Tibial artery (tissue), 4 donors: ENCODE measurements at regions not wholly inside any gene's neighbourhood (a gene's known extent, or its start where the extent isn't known, plus 50 kb on each side); places are given as distances from the start of the nearest gene placed in this dataset.

ENCODE experiments used
- DNase-seq, 2 donors: peaks; one replicate each; pipeline ENCODE4 v3.0.0-alpha.2; 2019
- H3K27ac ChIP-seq, 2 donors: fragments of 200-600 bp; sonication (generic) in 1 of 2; 1 replicate in 1 of 2; 2 replicates in 1 of 2; pipeline ENCODE4 v1.5.1; 2018 to 2019; ENCODE audit warnings: mild to moderate bottlenecking in 1 of 2
- H3K27me3 ChIP-seq, 2 donors: fragments of 200-600 bp; sonication (generic) in 1 of 2; one replicate each; pipeline versions ENCODE4 v1.5.1 to v1.6.0; 2016 to 2019
- H3K36me3 ChIP-seq, 3 donors: fragments of 200-600 bp; sonication (generic) in 2 of 3; one replicate each; pipeline ENCODE4 v1.5.1; 2016 to 2019; ENCODE audit warnings: mild to moderate bottlenecking in 2 of 3
- H3K4me1 ChIP-seq, 4 donors: fragments of 200-600 bp; sonication (generic) in 2 of 4; 1 replicate in 3 of 4; 2 replicates in 1 of 4; pipeline ENCODE4 v1.5.1; 2016 to 2019
- H3K4me3 ChIP-seq, 2 donors: fragments of 200-600 bp; sonication (generic) in 1 of 2; 1 replicate in 1 of 2; 2 replicates in 1 of 2; pipeline ENCODE4 v1.5.1; 2018 to 2019; ENCODE audit warnings: mild to moderate bottlenecking in 2 of 2
- H3K9me3 ChIP-seq, 3 donors: fragments of 200-600 bp; sonication (generic) in 1 of 3; one replicate each; pipeline ENCODE4 v1.5.1; 2016 to 2019
- intact Hi-C: fragments of 100-400 bp; cut with DNase I; formaldehyde crosslinking; loops from one replicate; pipeline ENCODE4 v1.15.0; 2023; ENCODE audit warnings: low total_unique reads
- TF ChIP-seq, protein P1 (sequence below), 2 experiments: fragments of 200-600 bp in 1 of 2; fragments of 450-650 bp in 1 of 2; IDR thresholded peaks; one replicate each; pipeline ENCODE4 v1.5.1; 2017 to 2019; ENCODE audit warnings: antibody characterized with exemption in 2 of 2, mild to moderate bottlenecking in 1 of 2, moderate library complexity in 1 of 2

DNA sequence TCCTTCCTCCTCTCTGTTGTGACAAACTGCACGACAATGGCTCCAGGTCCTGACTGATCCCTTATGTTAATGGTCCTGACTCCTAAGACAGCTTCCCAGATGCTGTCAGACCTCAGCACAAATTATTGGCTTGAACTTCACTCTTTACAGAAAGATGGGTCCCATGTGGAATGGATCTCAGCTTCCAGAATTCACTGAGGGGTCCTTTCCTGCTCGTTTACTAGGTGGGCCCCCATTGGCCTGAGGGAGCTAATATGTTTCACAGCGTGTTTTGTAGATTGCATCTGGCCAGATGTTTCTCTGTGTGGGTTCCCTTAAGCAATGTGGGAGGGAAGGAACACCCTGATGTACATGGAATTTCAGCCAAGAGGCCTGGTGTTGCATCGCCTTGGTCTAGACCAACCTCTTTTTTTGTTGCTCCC, 826.6 kb downstream of the MAFB start:
- no peak overlapping the region for H3K4me3 ChIP-seq
- H3K36me3 ChIP-seq, result no peaks in the 10 kb centered on the region
- no peak overlapping the region for H3K27ac ChIP-seq
- TF ChIP-seq, protein P1, sequence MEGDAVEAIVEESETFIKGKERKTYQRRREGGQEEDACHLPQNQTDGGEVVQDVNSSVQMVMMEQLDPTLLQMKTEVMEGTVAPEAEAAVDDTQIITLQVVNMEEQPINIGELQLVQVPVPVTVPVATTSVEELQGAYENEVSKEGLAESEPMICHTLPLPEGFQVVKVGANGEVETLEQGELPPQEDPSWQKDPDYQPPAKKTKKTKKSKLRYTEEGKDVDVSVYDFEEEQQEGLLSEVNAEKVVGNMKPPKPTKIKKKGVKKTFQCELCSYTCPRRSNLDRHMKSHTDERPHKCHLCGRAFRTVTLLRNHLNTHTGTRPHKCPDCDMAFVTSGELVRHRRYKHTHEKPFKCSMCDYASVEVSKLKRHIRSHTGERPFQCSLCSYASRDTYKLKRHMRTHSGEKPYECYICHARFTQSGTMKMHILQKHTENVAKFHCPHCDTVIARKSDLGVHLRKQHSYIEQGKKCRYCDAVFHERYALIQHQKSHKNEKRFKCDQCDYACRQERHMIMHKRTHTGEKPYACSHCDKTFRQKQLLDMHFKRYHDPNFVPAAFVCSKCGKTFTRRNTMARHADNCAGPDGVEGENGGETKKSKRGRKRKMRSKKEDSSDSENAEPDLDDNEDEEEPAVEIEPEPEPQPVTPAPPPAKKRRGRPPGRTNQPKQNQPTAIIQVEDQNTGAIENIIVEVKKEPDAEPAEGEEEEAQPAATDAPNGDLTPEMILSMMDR (IDR thresholded peaks at IDR 0.05), result no peak
- H3K4me1 ChIP-seq, result no peaks in the 10 kb centered on the region
- H3K27me3 ChIP-seq, result no peaks in the 10 kb centered on the region
- DNase-seq, result no peak
- no peaks in the 10 kb centered on the region for H3K9me3 ChIP-seq
- intact Hi-C loops, result no loop called here

DNA sequence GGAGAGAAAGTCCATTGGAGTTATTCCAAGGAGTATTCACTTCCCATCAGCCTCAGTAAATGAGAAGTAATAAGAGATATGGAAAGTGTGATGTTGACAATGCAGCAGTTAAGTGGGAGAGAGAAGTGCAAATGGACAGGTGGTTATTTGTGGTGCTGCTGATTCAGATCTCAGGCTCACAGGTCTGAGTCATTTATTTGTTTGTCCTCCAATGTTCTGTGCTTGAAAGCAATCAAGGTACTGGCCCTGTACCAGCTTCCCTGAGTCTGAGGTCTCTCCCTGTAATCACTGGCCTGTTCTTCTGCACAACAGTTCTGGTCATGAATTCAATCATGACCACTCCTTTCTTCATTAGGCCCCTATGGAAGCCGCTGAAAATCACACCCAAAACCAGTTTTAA, 827.7 kb downstream of the MAFB start:
- no peak for DNase-seq
- no peaks in the 10 kb centered on the region for H3K36me3 ChIP-seq
- no peak overlapping the region for H3K4me3 ChIP-seq
- H3K4me1 ChIP-seq, result no peaks in the 10 kb centered on the region
- H3K27me3 ChIP-seq, result no peaks in the 10 kb centered on the region
- TF ChIP-seq, protein P1 (IDR thresholded peaks at IDR 0.05), result no peak
- H3K9me3 ChIP-seq, result no peaks in the 10 kb centered on the region
- H3K27ac ChIP-seq, result no peak overlapping the region
- intact Hi-C loops, result no loop called here

DNA sequence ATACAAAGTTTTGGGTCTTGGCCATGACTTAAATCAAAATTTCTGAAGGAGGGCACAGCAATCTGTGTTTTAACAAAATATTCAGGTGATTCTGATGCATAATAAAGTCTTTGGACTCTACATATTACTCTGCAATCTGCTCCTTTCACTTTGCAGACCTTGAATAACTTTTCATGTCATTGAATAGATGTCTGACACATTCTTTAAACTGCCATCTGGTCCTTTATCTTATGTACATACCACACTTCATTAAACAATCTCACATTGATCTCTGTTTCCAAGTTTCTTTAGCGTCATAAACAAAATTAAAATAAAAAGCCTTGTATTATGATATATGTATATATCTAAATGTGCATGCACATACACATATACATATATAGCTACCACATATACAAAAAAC, 831.2 kb downstream of the MAFB start:
- Histone ChIP-seq H3K27ac (no peak overlapping the region), H3K4me1 (no peaks in the 10 kb centered on the region), H3K36me3 (no peaks in the 10 kb centered on the region), H3K27me3 (no peaks in the 10 kb centered on the region), H3K9me3 (no peaks in the 10 kb centered on the region), H3K4me3 (no peak overlapping the region)
- TF ChIP-seq, protein P1 (IDR thresholded peaks at IDR 0.05), result no peak
- intact Hi-C loops, result no loop called here
- DNase-seq, result no peak

DNA sequence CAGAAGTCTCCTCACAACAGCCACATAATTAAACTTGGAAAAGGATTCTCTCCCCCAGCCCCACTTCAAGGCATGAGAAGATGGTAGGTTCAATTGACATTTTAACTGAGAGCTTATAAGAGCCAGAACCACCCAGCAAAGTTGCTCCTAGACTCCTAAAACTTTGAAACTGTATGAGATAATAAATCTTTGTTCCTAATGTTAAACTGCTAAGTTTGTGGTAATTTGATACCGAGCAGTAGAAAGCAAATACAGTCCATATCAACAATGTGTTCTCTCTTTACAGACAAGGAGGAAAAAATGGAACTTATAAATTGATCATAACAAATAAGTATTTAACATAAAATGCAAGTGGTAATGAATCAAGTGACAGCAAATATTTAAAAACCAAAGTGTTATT, 831.8 kb downstream of the MAFB start:
- intact Hi-C loops, result no loop called here
- DNase-seq, result no peak
- TF ChIP-seq, protein P1 (IDR thresholded peaks at IDR 0.05), result no peak

GRCh38 chr20:39855799-39856198, 833.2 kb downstream of the MAFB start:
- no peaks in the 10 kb centered on the region for H3K9me3 ChIP-seq
- DNase-seq, result no peak
- H3K36me3 ChIP-seq, result no peaks in the 10 kb centered on the region
- no peak overlapping the region for H3K4me3 ChIP-seq
- H3K27me3 ChIP-seq, result no peaks in the 10 kb centered on the region
- peaks cover 0 to 4% (median 2%) of the 10 kb centered on the region in 4 donors for H3K4me1 ChIP-seq
- TF ChIP-seq, protein P1 (IDR thresholded peaks at IDR 0.05), result no peak
- H3K27ac ChIP-seq, result no peak overlapping the region
- intact Hi-C loops, result no loop called here

More for the DNA sequence above, 831.8 kb downstream of the MAFB start:
- H3K36me3 ChIP-seq, result no peaks in the 10 kb centered on the region
- H3K9me3 ChIP-seq, result no peaks in the 10 kb centered on the region
- H3K27me3 ChIP-seq, result no peaks in the 10 kb centered on the region
- no peak overlapping the region for H3K27ac ChIP-seq
- no peaks in the 10 kb centered on the region for H3K4me1 ChIP-seq
- H3K4me3 ChIP-seq, result no peak overlapping the region

DNA sequence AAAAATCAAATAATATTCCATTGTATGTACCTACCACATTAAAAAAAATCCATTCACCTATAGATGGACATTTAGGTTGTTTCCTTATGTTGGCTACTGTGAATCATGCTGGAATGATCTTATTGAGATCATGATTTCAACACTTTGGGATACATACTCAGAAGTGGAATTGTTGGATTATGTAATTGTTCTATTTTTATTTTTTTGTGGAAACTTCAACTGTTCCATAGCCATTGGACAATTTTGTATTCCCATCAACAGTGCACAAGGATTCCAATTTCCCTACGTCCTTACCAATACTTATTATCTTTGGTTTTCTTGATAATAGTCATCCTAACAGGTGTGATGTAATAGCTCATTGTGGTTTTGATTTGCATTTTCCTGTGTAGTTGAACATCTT, 834.0 kb downstream of the MAFB start:
- no peaks in the 10 kb centered on the region for H3K9me3 ChIP-seq
- no peak overlapping the region for H3K27ac ChIP-seq
- no peak for DNase-seq
- peaks cover 0 to 9% (median 5%) of the 10 kb centered on the region in 4 donors for H3K4me1 ChIP-seq
- intact Hi-C loops, result no loop called here
- no peak overlapping the region for H3K4me3 ChIP-seq
- no peaks in the 10 kb centered on the region for H3K27me3 ChIP-seq
- H3K36me3 ChIP-seq, result no peaks in the 10 kb centered on the region
- TF ChIP-seq, protein P1 (IDR thresholded peaks at IDR 0.05), result no peak
